Fibroblast of upper back skin (primary cell): ENCODE measurements at regions not wholly inside any gene's neighbourhood (a gene's known extent, or its start where the extent isn't known, plus 50 kb on each side); places are given as distances from the start of the nearest gene placed in this dataset.
"Not testable (repeated sequence)": the region's sequence is repeated elsewhere in the genome, so short reads cannot be mapped to it uniquely, and the experiment has no call there.

ENCODE experiments used
- DNase-seq: peaks from one replicate; pipeline ENCODE4 v3.0.0-alpha.2; 2013

GRCh38 chr5:43804723-43805122 is 201.7 kb downstream of the NNT start:
- no peak for DNase-seq

- no peak for DNase-seq
These were observed 201.1 kb downstream of the NNT start for GRCh38 chr5:43804041-43804440.

DNA sequence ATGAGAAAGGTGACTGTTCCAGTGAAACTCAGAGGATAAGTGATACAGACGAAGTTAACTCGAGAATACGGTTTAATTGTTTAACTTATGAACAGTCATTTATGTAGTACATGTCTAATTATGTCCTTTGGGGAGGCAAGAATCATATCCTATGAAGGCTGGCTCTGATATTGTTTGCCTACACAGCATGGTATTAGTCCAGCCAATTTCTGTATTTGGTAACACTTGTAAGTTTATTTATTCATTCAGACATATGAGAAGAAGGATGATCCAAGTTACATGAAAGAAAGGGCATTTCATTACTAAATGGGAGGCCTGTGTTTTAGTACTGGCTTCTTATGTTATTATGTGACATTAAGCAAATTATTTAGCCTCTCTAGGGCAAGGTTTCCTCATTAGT is 199.7 kb downstream of the NNT start:
- no peak for DNase-seq

- DNase-seq, result peak; percentile 91
These were observed 199.1 kb downstream of the NNT start for GRCh38 chr5:43802119-43802518.

DNA sequence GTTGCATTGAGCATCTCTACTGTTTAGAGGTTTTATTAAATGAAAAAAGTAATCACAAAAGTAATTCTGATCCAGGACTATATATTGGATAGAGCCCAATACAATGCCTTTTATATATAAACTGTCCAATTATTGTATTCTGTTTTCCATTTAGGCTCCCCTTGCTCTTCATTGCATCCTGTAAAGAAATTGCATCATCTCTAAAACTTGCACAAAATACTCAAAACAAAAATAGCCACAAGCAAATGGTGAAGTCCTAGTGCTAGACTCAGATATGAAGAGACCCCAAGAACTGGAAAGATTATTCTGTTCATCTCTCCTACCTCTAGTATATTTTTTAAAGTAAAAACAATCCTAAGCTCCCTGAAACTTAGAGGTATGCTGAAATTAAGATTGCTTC is 195.8 kb downstream of the NNT start:
- DNase-seq, result no peak

GRCh38 chr5:43791880-43792279 is 188.9 kb downstream of the NNT start:
- DNase-seq, result not testable (repeated sequence)

GRCh38 chr5:43785198-43785597 is 182.2 kb downstream of the NNT start:
- no peak for DNase-seq

DNA sequence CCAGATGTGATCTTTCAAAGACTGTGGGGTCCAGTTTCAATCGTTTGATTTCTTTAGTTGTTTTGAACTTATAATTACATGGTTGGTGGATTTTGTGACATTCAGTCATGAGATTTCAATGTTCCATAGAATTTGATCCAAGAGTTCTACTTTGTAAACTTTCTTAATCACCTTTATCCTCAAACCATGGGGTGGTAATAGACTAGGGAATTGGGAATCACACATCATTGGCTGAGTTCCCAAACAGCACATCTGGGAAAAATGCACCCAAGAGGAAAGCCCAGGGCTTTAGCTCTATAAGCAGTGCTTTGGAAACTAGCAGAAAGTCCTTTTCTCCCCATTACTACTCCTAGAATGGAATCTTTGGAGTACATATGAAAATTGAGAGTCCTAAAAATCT is 177.6 kb downstream of the NNT start:
- DNase-seq, result peak; percentile 62

- peak; percentile 57 for DNase-seq
These were observed 172.0 kb downstream of the NNT start for GRCh38 chr5:43774881-43775399.

DNA sequence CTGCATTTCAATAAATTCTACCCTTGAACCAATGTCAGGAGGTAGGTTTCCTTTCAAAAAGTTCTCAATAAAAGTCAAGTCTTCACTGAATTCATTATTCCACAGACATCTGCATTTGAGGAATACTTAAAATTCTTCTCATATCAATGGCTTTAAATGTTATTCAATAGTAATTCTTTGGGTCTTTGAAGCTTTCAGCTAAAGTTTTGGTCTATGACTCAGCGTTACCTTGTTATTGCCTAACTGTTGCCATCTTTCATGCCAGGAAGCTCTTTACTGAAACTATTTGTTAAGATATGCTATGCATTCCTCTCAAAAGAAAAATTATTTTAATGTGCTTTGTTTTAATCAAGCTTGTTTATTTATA is 170.5 kb downstream of the NNT start:
- peak; percentile 92 for DNase-seq

- DNase-seq, result peak; percentile 91
These were observed 169.9 kb downstream of the NNT start for GRCh38 chr5:43772764-43773477.

DNA sequence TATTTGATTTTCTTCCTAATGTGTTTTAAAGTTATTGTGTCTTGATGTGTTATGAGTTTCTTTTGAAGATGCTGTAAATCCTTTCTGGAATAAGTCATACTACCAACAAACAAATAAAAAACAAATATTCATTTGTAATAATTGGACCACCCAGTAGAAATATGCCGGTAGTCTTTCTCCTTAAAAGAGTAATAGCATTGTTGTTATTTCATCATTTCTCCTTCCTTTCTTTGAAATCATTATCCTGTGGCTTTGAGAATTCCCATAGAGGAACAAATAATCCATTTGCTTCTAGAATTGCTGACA is 169.4 kb downstream of the NNT start:
- no peak for DNase-seq

DNA sequence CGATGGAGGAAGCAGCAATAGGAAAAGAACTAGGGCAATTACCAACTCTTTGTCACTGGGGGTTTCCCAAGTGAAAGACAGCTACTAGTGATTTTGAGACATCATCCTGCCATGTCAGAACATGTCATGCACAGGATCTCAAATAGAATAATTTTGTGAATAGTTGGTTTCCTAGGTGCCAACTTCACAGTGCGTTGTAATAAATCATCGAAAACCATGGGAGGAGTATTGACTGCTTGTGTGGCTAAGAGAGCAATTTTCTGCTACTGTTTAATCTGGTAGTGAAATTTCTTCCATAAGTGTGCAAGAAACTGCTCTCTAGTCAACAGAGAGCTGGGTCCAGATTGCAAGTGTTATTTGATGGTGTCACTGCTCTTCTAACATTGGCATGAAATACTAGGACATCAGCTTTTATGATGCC is 168.6 kb downstream of the NNT start:
- DNase-seq, result no peak

DNA sequence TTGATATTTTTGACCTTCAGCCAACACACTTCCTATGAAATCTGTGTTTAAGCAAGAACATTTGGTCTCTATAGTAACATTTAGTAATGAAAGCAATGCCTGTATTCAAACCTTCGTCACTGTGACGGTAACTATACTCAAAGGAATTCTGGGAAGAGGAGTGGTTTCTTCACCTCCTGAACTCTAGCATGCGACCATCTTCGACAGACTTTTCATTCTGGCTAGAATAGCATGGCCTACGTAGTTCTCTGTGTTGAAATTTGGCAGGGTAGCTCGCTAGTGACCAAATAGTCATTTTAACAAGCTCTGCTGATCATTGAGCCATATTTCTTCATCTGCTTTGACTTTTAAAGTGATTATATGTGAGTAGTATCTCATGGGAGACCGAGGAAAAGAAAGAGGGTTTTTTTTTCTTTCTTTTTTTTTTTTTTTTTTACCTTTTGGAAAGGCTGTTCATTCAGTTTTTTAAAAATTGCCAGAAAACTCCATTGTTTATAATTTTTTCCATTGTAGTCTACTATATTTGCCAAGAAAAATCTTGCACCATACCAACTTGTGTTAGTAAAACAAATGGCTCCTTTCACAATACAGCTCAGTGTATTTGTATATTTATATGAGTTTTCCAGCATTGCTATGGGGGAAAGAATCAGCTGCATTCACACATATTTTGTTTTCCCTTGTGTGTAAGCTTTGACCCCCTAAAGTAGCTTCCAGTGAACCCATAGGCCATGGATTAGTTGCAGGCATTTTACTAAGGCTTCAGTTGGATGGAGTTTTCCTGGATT is 166.8 kb downstream of the NNT start:
- DNase-seq, result peak; percentile 93
